NCI-H345 treated with DMSO at 0.1 percent for 48 hours (cell line): ENCODE measurements at regions not wholly inside any gene's neighbourhood (a gene's known extent, or its start where the extent isn't known, plus 50 kb on each side); places are given as distances from the start of the nearest gene placed in this dataset.
A peak's percentile ranks its signal among the peaks of the same experiment; 100 is the strongest.
"Not testable (repeated sequence)": the region's sequence is repeated elsewhere in the genome, so short reads cannot be mapped to it uniquely, and the experiment has no call there.

Experiments used
- DNase-seq: peaks from one replicate; lab custom pipeline; 2025; ENCODE audit not compliant: unreplicated experiment; lab: John Stamatoyannopoulos, UW

- no peak for DNase-seq
Measured at GRCh38 chr9:100794738-100795269, 216.9 kb downstream of the CAVIN4 start.

GRCh38 chr9:100803956-100804355 lies 224.6 kb upstream of the PLPPR1 start:
- DNase-seq = no peak

- no peak for DNase-seq
Measured at GRCh38 chr9:100811643-100812042, 216.9 kb upstream of the PLPPR1 start.

GRCh38 chr9:100813871-100814270 lies 214.7 kb upstream of the PLPPR1 start:
- no peak for DNase-seq

GRCh38 chr9:100819980-100820379 lies 208.5 kb upstream of the PLPPR1 start:
- no peak for DNase-seq

GRCh38 chr9:100833035-100833434 lies 195.5 kb upstream of the PLPPR1 start:
- not testable (repeated sequence) for DNase-seq

GRCh38 chr9:100838857-100839256 lies 189.7 kb upstream of the PLPPR1 start:
- no peak for DNase-seq

GRCh38 chr9:100848726-100849125 lies 179.8 kb upstream of the PLPPR1 start:
- no peak for DNase-seq

- no peak for DNase-seq
Measured at GRCh38 chr9:100852088-100852487, 176.4 kb upstream of the PLPPR1 start.

- DNase-seq = peak; percentile 18
Measured at GRCh38 chr9:100856238-100856637, 172.3 kb upstream of the PLPPR1 start.

GRCh38 chr9:100865111-100865510 lies 163.4 kb upstream of the PLPPR1 start:
- no peak for DNase-seq

- no peak for DNase-seq
Measured at GRCh38 chr9:100865648-100866047, 162.9 kb upstream of the PLPPR1 start.

- no peak for DNase-seq
Measured at GRCh38 chr9:100869326-100869725, 159.2 kb upstream of the PLPPR1 start.

- no peak for DNase-seq
Measured at GRCh38 chr9:100879884-100880283, 148.6 kb upstream of the PLPPR1 start.

- no peak for DNase-seq
Measured at GRCh38 chr9:100880284-100880683, 148.2 kb upstream of the PLPPR1 start.

- DNase-seq = no peak
Measured at GRCh38 chr9:100884518-100884917, 144.0 kb upstream of the PLPPR1 start.

- no peak for DNase-seq
Measured at GRCh38 chr9:100890321-100890720, 138.2 kb upstream of the PLPPR1 start.

GRCh38 chr9:100911273-100911672 lies 117.3 kb upstream of the PLPPR1 start:
- DNase-seq = peak; percentile 54

- no peak for DNase-seq
Measured at GRCh38 chr9:100913257-100913656, 115.3 kb upstream of the PLPPR1 start.

- DNase-seq = no peak
Measured at GRCh38 chr9:100914266-100914665, 114.3 kb upstream of the PLPPR1 start.

GRCh38 chr9:100919506-100919905 lies 109.0 kb upstream of the PLPPR1 start:
- no peak for DNase-seq

GRCh38 chr9:100926366-100926765 lies 102.2 kb upstream of the PLPPR1 start:
- DNase-seq = no peak

GRCh38 chr9:100927763-100928162 lies 100.8 kb upstream of the PLPPR1 start:
- DNase-seq = no peak

- no peak for DNase-seq
Measured at GRCh38 chr9:100933656-100934055, 94.9 kb upstream of the PLPPR1 start.
